OCI-LY1 (cell line): ENCODE measurements at regions not wholly inside any gene's neighbourhood (a gene's known extent, or its start where the extent isn't known, plus 50 kb on each side); places are given as distances from the start of the nearest gene placed in this dataset.
"Not testable (repeated sequence)": the region's sequence is repeated elsewhere in the genome, so short reads cannot be mapped to it uniquely, and the experiment has no call there.

Experiments used
- H2AFZ ChIP-seq: fragments of 200-600 bp; sonication (generic), shearing (Covaris generic); 2 replicates; pipeline ENCODE4 v1.6.0; 2014; ENCODE audit warnings: antibody characterized with exemption, mild to moderate bottlenecking, low read length
- H3F3A ChIP-seq: fragments of 200-600 bp; sonication (generic), shearing (Covaris generic); 2 replicates; pipeline ENCODE4 v1.6.0; 2014; ENCODE audit warnings: mild to moderate bottlenecking, antibody characterized with exemption, low read length, moderate library complexity; ENCODE audit not compliant: insufficient read depth
- H3K27ac ChIP-seq: fragments of 200-600 bp; sonication (generic); 2 replicates; pipeline ENCODE4 v1.5.1; 2014; ENCODE audit warnings: low read length, mixed run types, mild to moderate bottlenecking, low read depth; ENCODE audit not compliant: poor library complexity, severe bottlenecking
- H3K27me3 ChIP-seq: fragments of 200-600 bp; sonication (generic); 2 replicates; pipeline ENCODE4 v1.6.0; 2014; ENCODE audit warnings: antibody characterized with exemption, mild to moderate bottlenecking, low read length, moderate library complexity; ENCODE audit not compliant: insufficient read depth
- H3K36me3 ChIP-seq: fragments of 200-600 bp; sonication (generic); 2 replicates; pipeline ENCODE4 v1.6.1; 2014; ENCODE audit warnings: mild to moderate bottlenecking, antibody characterized with exemption, low read length, moderate library complexity, mixed read lengths; ENCODE audit not compliant: insufficient read depth
- H3K4me1 ChIP-seq: fragments of 200-600 bp; sonication (generic); 2 replicates; pipeline ENCODE4 v1.5.1; 2014; ENCODE audit warnings: mild to moderate bottlenecking, low read length, moderate library complexity; ENCODE audit not compliant: insufficient read depth, severe bottlenecking
- H3K4me2 ChIP-seq: fragments of 200-600 bp; sonication (generic), shearing (Covaris generic); 2 replicates; pipeline ENCODE4 v1.6.1; 2014; ENCODE audit warnings: low read length
- H3K4me3 ChIP-seq: fragments of 200-600 bp; sonication (generic); 2 replicates; pipeline ENCODE4 v1.5.1; 2014; ENCODE audit warnings: low read length, low read depth, mild to moderate bottlenecking, mixed read lengths; ENCODE audit not compliant: poor library complexity, severe bottlenecking
- H3K79me2 ChIP-seq: fragments of 200-600 bp; shearing (Covaris generic); 2 replicates; pipeline ENCODE4 v1.6.1; 2016; ENCODE audit warnings: mixed run types, low read length, mixed read lengths; ENCODE audit not compliant: insufficient read depth
- H3K9ac ChIP-seq: fragments of 200-600 bp; sonication (generic), shearing (Covaris generic); 2 replicates; pipeline ENCODE4 v1.6.1; 2014; ENCODE audit warnings: mild to moderate bottlenecking, low read length, mixed read lengths
- H3K9me2 ChIP-seq: fragments of 200-600 bp; sonication (generic), shearing (Covaris generic); 2 replicates; pipeline ENCODE4 v1.6.1; 2014; ENCODE audit warnings: low read depth, mild to moderate bottlenecking, low read length, mixed read lengths
- H3K9me3 ChIP-seq: fragments of 200-600 bp; shearing (Covaris generic); 2 replicates; pipeline ENCODE4 v1.6.1; 2014; ENCODE audit warnings: low read length, mixed read lengths
- H4K20me1 ChIP-seq: fragments of 200-600 bp; sonication (generic), shearing (Covaris generic); 2 replicates; pipeline ENCODE4 v1.6.0; 2016; ENCODE audit warnings: mild to moderate bottlenecking, low read length; ENCODE audit not compliant: insufficient read depth
- CTCF ChIP-seq: fragments of 200-600 bp; sonication (generic), shearing (Covaris generic); IDR thresholded peaks from 2 replicates; pipeline ENCODE4 v1.5.1; 2017; ENCODE audit warnings: mild to moderate bottlenecking, antibody characterized with exemption, low read length, moderate library complexity, mixed read lengths
- EZH2 ChIP-seq: fragments of 200-600 bp; sonication (generic), shearing (Covaris generic); IDR thresholded peaks from 2 replicates; pipeline ENCODE4 v1.8.0; 2017; ENCODE audit warnings: borderline replicate concordance, mixed run types, mild to moderate bottlenecking, antibody characterized with exemption, low read length, moderate library complexity, mixed read lengths

- Histone ChIP-seq H3K9ac (no peak overlapping the region), H3K4me1 (peaks cover 30% of the 10 kb centered on the region), H3K4me2 (no peak overlapping the region), H3K4me3 (no peak overlapping the region), H2AFZ (no peak overlapping the region), H4K20me1 (no peaks in the 10 kb centered on the region), H3K9me2 (no peaks in the 10 kb centered on the region), H3K27me3 (no peaks in the 10 kb centered on the region), H3K79me2 (no peaks in the 10 kb centered on the region), H3K36me3 (no peaks in the 10 kb centered on the region), H3K9me3 (peaks cover 7% of the 10 kb centered on the region; the same call in 1 of the 2 replicates), H3F3A (no peaks in the 10 kb centered on the region), H3K27ac (no peak overlapping the region)
- no peak for TF ChIP-seq EZH2
- TF ChIP-seq CTCF, result no peak
Observed at GRCh38 chr5:124986170-124986569, 239.7 kb upstream of the ZNF608 start.

- no peak overlapping the region for H3K4me2 ChIP-seq
- no peaks in the 10 kb centered on the region for H3F3A ChIP-seq
- TF ChIP-seq EZH2 (no peak), CTCF (no peak)
- H3K36me3 ChIP-seq, result no peaks in the 10 kb centered on the region
- no peak overlapping the region for H3K4me3 ChIP-seq
- no peaks in the 10 kb centered on the region for H3K79me2 ChIP-seq
- no peaks in the 10 kb centered on the region for H3K27me3 ChIP-seq
- H2AFZ ChIP-seq, result no peak overlapping the region
- no peak overlapping the region for H3K9ac ChIP-seq
- peaks cover 7% of the 10 kb centered on the region; the same call in 1 of the 2 replicates for H3K9me3 ChIP-seq
- H3K27ac ChIP-seq, result no peak overlapping the region
- H3K9me2 ChIP-seq, result no peaks in the 10 kb centered on the region
- no peaks in the 10 kb centered on the region for H4K20me1 ChIP-seq
- peaks cover 27% of the 10 kb centered on the region for H3K4me1 ChIP-seq
Observed at GRCh38 chr5:124986667-124987066, 240.2 kb upstream of the ZNF608 start.

GRCh38 chr5:124987786-124988185 is 241.3 kb upstream of the ZNF608 start:
- H3K4me3 ChIP-seq, H3K4me2 ChIP-seq, H3K9ac ChIP-seq, H3K27ac ChIP-seq, H4K20me1 ChIP-seq, H3K9me2 ChIP-seq, H3F3A ChIP-seq, H3K36me3 ChIP-seq, H3K79me2 ChIP-seq, H3K27me3 ChIP-seq, H3K9me3 ChIP-seq, H2AFZ ChIP-seq: not testable (repeated sequence)
- H3K4me1 ChIP-seq, result peaks cover 24% of the 10 kb centered on the region

- no peaks in the 10 kb centered on the region for H3K79me2 ChIP-seq
- H3K4me1 ChIP-seq, result peaks cover 7% of the 10 kb centered on the region
- H3K9me3 ChIP-seq, result peaks cover 7% of the 10 kb centered on the region; the same call in 1 of the 2 replicates
- H4K20me1 ChIP-seq, result no peaks in the 10 kb centered on the region
- no peak overlapping the region for H3K9ac ChIP-seq
- no peak overlapping the region for H3K27ac ChIP-seq
- no peaks in the 10 kb centered on the region for H3K27me3 ChIP-seq
- no peak overlapping the region for H3K4me3 ChIP-seq
- H2AFZ ChIP-seq, result no peak overlapping the region
- H3K9me2 ChIP-seq, result no peaks in the 10 kb centered on the region
- no peak overlapping the region for H3K4me2 ChIP-seq
- no peaks in the 10 kb centered on the region for H3F3A ChIP-seq
- H3K36me3 ChIP-seq, result no peaks in the 10 kb centered on the region
- TF ChIP-seq EZH2, result no peak
- no peak for TF ChIP-seq CTCF
Observed at GRCh38 chr5:124990723-124991122, 244.3 kb upstream of the ZNF608 start.
